K562 (cell line): ENCODE measurements at regions not wholly inside any gene's neighbourhood (a gene's known extent, or its start where the extent isn't known, plus 50 kb on each side); places are given as distances from the start of the nearest gene placed in this dataset.
A peak's percentile ranks its signal among the peaks of the same experiment; 100 is the strongest.

Experiments
- TF ChIP-seq, protein P1 (sequence below), 2 experiments: fragments of 450-650 bp in 1 of 2; sonication (generic) in 1 of 2; formaldehyde crosslinking in 1 of 2; IDR thresholded peaks; 2 replicates each; pipeline versions ENCODE4 v1.7.1 to v1.9.0; 2016 to 2022; ENCODE audit warnings: inconsistent platforms in 1 of 2, mild to moderate bottlenecking in 1 of 2, missing genetic modification reagents in 1 of 2

DNA sequence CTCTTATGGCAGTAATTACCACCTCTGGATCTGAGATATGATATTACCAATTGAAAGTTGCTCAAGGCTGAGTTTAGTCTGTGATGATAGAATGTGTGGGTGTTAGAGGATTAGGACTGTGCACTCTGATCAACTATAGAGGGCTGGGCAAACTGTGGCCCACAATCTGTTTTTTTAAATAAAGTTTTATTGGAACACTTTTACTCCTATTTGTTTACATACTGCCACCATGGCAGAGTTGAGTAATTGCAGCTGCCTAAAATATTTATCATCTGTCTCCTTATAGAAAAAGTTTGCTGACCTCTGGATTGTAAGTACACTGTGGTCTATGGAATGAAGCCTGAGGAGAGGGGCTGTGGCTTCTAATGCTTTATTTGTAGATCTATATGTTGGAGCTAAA is 71.5 kb upstream of the N4BP1 start (continued):
- TF ChIP-seq, protein P1, sequence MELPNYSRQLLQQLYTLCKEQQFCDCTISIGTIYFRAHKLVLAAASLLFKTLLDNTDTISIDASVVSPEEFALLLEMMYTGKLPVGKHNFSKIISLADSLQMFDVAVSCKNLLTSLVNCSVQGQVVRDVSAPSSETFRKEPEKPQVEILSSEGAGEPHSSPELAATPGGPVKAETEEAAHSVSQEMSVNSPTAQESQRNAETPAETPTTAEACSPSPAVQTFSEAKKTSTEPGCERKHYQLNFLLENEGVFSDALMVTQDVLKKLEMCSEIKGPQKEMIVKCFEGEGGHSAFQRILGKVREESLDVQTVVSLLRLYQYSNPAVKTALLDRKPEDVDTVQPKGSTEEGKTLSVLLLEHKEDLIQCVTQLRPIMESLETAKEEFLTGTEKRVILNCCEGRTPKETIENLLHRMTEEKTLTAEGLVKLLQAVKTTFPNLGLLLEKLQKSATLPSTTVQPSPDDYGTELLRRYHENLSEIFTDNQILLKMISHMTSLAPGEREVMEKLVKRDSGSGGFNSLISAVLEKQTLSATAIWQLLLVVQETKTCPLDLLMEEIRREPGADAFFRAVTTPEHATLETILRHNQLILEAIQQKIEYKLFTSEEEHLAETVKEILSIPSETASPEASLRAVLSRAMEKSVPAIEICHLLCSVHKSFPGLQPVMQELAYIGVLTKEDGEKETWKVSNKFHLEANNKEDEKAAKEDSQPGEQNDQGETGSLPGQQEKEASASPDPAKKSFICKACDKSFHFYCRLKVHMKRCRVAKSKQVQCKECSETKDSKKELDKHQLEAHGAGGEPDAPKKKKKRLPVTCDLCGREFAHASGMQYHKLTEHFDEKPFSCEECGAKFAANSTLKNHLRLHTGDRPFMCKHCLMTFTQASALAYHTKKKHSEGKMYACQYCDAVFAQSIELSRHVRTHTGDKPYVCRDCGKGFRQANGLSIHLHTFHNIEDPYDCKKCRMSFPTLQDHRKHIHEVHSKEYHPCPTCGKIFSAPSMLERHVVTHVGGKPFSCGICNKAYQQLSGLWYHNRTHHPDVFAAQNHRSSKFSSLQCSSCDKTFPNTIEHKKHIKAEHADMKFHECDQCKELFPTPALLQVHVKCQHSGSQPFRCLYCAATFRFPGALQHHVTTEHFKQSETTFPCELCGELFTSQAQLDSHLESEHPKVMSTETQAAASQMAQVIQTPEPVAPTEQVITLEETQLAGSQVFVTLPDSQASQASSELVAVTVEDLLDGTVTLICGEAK (IDR thresholded peaks at IDR 0.05), result peak; percentile 96
- TF ChIP-seq, protein P1 (CRISPR knock-in tag; IDR thresholded peaks at IDR 0.05), result peak; percentile 88
